ENCODE measurements at regions not wholly inside any gene's neighbourhood (a gene's known extent, or its start where the extent isn't known, plus 50 kb on each side); places are given as distances from the start of the nearest gene placed in this dataset.
"Not testable (repeated sequence)": the region's sequence is repeated elsewhere in the genome, so short reads cannot be mapped to it uniquely, and the experiment has no call there.

- DNase-seq (ENCODE audit: low spot score in 2 of 2), result no peak
- intact Hi-C loops (cut with DNase I; ENCODE audit: low total_unique reads), result no loop called here
- H3K4me3 ChIP-seq (ENCODE audit: low read depth, poor library complexity, severe bottlenecking), result no peak overlapping the region
- WGBS, 2 donors, result 26 to 47% methylated on average over 4 of the region's 4 CpGs
- TF ChIP-seq CTCF (IDR thresholded peaks at IDR 0.05) (no peak), POLR2A (IDR thresholded peaks at IDR 0.05) (no peak)
Measured at GRCh38 chr14:71783786-71784185, 148.4 kb upstream of the RGS6 start.

- no peak for DNase-seq (ENCODE audit: low spot score in 2 of 2)
- TF ChIP-seq POLR2A (IDR thresholded peaks at IDR 0.05), result no peak
- no peak for TF ChIP-seq CTCF (IDR thresholded peaks at IDR 0.05)
- no peak overlapping the region for H3K4me3 ChIP-seq (ENCODE audit: low read depth, poor library complexity, severe bottlenecking)
- intact Hi-C loops (cut with DNase I; ENCODE audit: low total_unique reads), result no loop called here
- 59 to 76% methylated on average over 1 of the region's 1 CpG for WGBS, 2 donors
Measured at GRCh38 chr14:71789005-71789404, 143.2 kb upstream of the RGS6 start.

- H3K4me3 ChIP-seq (ENCODE audit: low read depth, poor library complexity, severe bottlenecking), result no peak overlapping the region
- WGBS, 2 donors, result 59% methylated on average over 1 of the region's 1 CpG
- DNase-seq (ENCODE audit: low spot score in 2 of 2), result no peak
- intact Hi-C loops (cut with DNase I; ENCODE audit: low total_unique reads), result no loop called here
- TF ChIP-seq POLR2A (IDR thresholded peaks at IDR 0.05) (no peak), CTCF (IDR thresholded peaks at IDR 0.05) (no peak)
Measured at GRCh38 chr14:71799841-71800240, 132.4 kb upstream of the RGS6 start.

- DNase-seq (ENCODE audit: low spot score in 2 of 2), result no peak
- no peak overlapping the region for H3K4me3 ChIP-seq (ENCODE audit: low read depth, poor library complexity, severe bottlenecking)
- intact Hi-C loops (cut with DNase I; ENCODE audit: low total_unique reads), result no loop called here
- TF ChIP-seq CTCF (IDR thresholded peaks at IDR 0.05) (no peak), POLR2A (IDR thresholded peaks at IDR 0.05) (no peak)
- WGBS, 2 donors, result 78 to 81% methylated on average over 4 of the region's 4 CpGs
Measured at GRCh38 chr14:71800878-71801277, 131.4 kb upstream of the RGS6 start.

- WGBS, 2 donors, result 89 to 92% methylated on average over 3 of the region's 3 CpGs
- intact Hi-C loops (cut with DNase I; ENCODE audit: low total_unique reads), result no loop called here
- no peak for TF ChIP-seq CTCF (IDR thresholded peaks at IDR 0.05)
- no peak for TF ChIP-seq POLR2A (IDR thresholded peaks at IDR 0.05)
Measured at GRCh38 chr14:71803539-71804260, 128.5 kb upstream of the RGS6 start.

GRCh38 chr14:71804992-71805391, 127.2 kb upstream of the RGS6 start:
- DNase-seq (ENCODE audit: low spot score in 2 of 2), result no peak
- WGBS, 2 donors, result 93% methylated on average over 2 of the region's 2 CpGs
- H3K4me3 ChIP-seq (ENCODE audit: low read depth, poor library complexity, severe bottlenecking), result no peak overlapping the region
- no peak for TF ChIP-seq POLR2A (IDR thresholded peaks at IDR 0.05)
- intact Hi-C loops (cut with DNase I; ENCODE audit: low total_unique reads), result no loop called here

More at GRCh38 chr14:71803539-71804260, 128.5 kb upstream of the RGS6 start:
- no peak for DNase-seq (ENCODE audit: low spot score in 2 of 2)
- H3K4me3 ChIP-seq (ENCODE audit: low read depth, poor library complexity, severe bottlenecking), result no peak overlapping the region

GRCh38 chr14:71807049-71807448, 125.2 kb upstream of the RGS6 start:
- 53 to 63% methylated on average over 4 of the region's 4 CpGs for WGBS, 2 donors
- H3K4me3 ChIP-seq (ENCODE audit: low read depth, poor library complexity, severe bottlenecking); DNase-seq (ENCODE audit: low spot score in 2 of 2); intact Hi-C loops (cut with DNase I; ENCODE audit: low total_unique reads): not testable (repeated sequence)

GRCh38 chr14:71810800-71811199, 121.4 kb upstream of the RGS6 start:
- H3K4me3 ChIP-seq (ENCODE audit: low read depth, poor library complexity, severe bottlenecking); DNase-seq (ENCODE audit: low spot score in 2 of 2); intact Hi-C loops (cut with DNase I; ENCODE audit: low total_unique reads): not testable (repeated sequence)
- WGBS, 2 donors, result 80 to 91% methylated on average over 4 of the region's 4 CpGs

All from lower leg skin (tissue), 4 donors.